ENCODE measurements at regions not wholly inside any gene's neighbourhood (a gene's known extent, or its start where the extent isn't known, plus 50 kb on each side); places are given as distances from the start of the nearest gene placed in this dataset.

DNA sequence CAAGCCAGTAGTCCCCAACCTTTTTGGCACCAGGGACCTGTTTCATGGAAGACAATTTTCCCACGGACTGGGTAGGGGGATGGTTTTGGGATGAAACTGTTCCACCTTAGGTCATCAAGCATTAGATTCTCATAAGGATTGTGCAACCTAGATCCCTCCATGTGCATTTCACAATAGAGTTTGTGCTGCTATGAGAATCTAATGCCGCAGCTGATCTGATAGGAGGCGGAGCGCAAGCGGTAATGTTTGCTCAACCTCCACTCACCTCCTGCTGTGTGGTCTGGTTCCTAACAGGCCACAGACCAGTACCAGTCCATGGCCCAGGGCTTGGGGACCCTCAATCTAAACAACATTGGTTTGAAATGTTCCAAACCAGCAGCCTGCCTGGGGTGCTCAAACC is 137.0 kb upstream of the STXBP5 start (continued):
- TF ChIP-seq ZNF570 (CRISPR knock-in tag; IDR thresholded peaks at IDR 0.05; ENCODE audit: borderline replicate concordance) = no peak
- TF ChIP-seq ZBTB1 (CRISPR knock-in tag; IDR thresholded peaks at IDR 0.05; ENCODE audit: borderline replicate concordance) = no peak
- TF ChIP-seq, protein P1, sequence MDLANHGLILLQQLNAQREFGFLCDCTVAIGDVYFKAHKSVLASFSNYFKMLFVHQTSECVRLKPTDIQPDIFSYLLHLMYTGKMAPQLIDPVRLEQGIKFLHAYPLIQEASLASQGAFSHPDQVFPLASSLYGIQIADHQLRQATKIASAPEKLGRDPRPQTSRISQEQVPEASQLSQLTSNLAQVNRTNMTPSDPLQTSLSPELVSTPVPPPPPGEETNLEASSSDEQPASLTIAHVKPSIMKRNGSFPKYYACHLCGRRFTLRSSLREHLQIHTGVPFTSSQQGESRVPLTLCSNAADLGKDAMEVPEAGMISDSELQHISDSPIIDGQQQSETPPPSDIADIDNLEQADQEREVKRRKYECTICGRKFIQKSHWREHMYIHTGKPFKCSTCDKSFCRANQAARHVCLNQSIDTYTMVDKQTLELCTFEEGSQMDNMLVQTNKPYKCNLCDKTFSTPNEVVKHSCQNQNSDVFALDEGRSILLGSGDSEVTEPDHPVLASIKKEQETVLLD (CRISPR knock-in tag; IDR thresholded peaks at IDR 0.05; ENCODE audit: low read depth) = no peak
- no peak for TF ChIP-seq MBD4 (IDR thresholded peaks at IDR 0.05; ENCODE audit: borderline replicate concordance, low read length)
- no peak for TF ChIP-seq ZNF788 (CRISPR knock-in tag; IDR thresholded peaks at IDR 0.05; ENCODE audit: borderline replicate concordance)
- no peak for TF ChIP-seq RARG (CRISPR knock-in tag; IDR thresholded peaks at IDR 0.05; ENCODE audit: low read depth)
- 0 out of 2 replicates have a peak, but pooled peaks have one; percentile 23 for TF ChIP-seq MIER3 (CRISPR knock-in tag; IDR thresholded peaks at IDR 0.05; ENCODE audit: borderline replicate concordance)
- TF ChIP-seq, protein P2, sequence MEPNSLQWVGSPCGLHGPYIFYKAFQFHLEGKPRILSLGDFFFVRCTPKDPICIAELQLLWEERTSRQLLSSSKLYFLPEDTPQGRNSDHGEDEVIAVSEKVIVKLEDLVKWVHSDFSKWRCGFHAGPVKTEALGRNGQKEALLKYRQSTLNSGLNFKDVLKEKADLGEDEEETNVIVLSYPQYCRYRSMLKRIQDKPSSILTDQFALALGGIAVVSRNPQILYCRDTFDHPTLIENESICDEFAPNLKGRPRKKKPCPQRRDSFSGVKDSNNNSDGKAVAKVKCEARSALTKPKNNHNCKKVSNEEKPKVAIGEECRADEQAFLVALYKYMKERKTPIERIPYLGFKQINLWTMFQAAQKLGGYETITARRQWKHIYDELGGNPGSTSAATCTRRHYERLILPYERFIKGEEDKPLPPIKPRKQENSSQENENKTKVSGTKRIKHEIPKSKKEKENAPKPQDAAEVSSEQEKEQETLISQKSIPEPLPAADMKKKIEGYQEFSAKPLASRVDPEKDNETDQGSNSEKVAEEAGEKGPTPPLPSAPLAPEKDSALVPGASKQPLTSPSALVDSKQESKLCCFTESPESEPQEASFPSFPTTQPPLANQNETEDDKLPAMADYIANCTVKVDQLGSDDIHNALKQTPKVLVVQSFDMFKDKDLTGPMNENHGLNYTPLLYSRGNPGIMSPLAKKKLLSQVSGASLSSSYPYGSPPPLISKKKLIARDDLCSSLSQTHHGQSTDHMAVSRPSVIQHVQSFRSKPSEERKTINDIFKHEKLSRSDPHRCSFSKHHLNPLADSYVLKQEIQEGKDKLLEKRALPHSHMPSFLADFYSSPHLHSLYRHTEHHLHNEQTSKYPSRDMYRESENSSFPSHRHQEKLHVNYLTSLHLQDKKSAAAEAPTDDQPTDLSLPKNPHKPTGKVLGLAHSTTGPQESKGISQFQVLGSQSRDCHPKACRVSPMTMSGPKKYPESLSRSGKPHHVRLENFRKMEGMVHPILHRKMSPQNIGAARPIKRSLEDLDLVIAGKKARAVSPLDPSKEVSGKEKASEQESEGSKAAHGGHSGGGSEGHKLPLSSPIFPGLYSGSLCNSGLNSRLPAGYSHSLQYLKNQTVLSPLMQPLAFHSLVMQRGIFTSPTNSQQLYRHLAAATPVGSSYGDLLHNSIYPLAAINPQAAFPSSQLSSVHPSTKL (CRISPR knock-in tag; IDR thresholded peaks at IDR 0.05) = peak; percentile 63
- TF ChIP-seq, protein P3, sequence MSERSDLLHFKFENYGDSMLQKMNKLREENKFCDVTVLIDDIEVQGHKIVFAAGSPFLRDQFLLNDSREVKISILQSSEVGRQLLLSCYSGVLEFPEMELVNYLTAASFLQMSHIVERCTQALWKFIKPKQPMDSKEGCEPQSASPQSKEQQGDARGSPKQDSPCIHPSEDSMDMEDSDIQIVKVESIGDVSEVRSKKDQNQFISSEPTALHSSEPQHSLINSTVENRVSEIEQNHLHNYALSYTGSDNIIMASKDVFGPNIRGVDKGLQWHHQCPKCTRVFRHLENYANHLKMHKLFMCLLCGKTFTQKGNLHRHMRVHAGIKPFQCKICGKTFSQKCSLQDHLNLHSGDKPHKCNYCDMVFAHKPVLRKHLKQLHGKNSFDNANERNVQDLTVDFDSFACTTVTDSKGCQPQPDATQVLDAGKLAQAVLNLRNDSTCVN (CRISPR knock-in tag; IDR thresholded peaks at IDR 0.05; ENCODE audit: borderline replicate concordance) = no peak
- TF ChIP-seq CREM (IDR thresholded peaks at IDR 0.05) = no peak
- no peak for TF ChIP-seq CREM (CRISPR knock-in tag; IDR thresholded peaks at IDR 0.05)
- no peak for TF ChIP-seq CBFB (CRISPR knock-in tag; IDR thresholded peaks at IDR 0.05)
- peak; percentile 40; the same call in 1 of the 2 replicates for TF ChIP-seq SOX5 (CRISPR knock-in tag; IDR thresholded peaks at IDR 0.05; ENCODE audit: borderline replicate concordance)
- no peak for TF ChIP-seq EP300 (IDR thresholded peaks at IDR 0.05; ENCODE audit: low read depth in 2 of 2, low read length in 2 of 2)
- TF ChIP-seq EP300 (CRISPR knock-in tag; IDR thresholded peaks at IDR 0.05; ENCODE audit: borderline replicate concordance) = no peak
- no peak for TF ChIP-seq NR1H2 (CRISPR knock-in tag; IDR thresholded peaks at IDR 0.05; ENCODE audit: borderline replicate concordance, low read depth)
- TF ChIP-seq, protein P4, sequence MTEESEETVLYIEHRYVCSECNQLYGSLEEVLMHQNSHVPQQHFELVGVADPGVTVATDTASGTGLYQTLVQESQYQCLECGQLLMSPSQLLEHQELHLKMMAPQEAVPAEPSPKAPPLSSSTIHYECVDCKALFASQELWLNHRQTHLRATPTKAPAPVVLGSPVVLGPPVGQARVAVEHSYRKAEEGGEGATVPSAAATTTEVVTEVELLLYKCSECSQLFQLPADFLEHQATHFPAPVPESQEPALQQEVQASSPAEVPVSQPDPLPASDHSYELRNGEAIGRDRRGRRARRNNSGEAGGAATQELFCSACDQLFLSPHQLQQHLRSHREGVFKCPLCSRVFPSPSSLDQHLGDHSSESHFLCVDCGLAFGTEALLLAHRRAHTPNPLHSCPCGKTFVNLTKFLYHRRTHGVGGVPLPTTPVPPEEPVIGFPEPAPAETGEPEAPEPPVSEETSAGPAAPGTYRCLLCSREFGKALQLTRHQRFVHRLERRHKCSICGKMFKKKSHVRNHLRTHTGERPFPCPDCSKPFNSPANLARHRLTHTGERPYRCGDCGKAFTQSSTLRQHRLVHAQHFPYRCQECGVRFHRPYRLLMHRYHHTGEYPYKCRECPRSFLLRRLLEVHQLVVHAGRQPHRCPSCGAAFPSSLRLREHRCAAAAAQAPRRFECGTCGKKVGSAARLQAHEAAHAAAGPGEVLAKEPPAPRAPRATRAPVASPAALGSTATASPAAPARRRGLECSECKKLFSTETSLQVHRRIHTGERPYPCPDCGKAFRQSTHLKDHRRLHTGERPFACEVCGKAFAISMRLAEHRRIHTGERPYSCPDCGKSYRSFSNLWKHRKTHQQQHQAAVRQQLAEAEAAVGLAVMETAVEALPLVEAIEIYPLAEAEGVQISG (CRISPR knock-in tag; IDR thresholded peaks at IDR 0.05) = no peak
- TF ChIP-seq, protein P5, sequence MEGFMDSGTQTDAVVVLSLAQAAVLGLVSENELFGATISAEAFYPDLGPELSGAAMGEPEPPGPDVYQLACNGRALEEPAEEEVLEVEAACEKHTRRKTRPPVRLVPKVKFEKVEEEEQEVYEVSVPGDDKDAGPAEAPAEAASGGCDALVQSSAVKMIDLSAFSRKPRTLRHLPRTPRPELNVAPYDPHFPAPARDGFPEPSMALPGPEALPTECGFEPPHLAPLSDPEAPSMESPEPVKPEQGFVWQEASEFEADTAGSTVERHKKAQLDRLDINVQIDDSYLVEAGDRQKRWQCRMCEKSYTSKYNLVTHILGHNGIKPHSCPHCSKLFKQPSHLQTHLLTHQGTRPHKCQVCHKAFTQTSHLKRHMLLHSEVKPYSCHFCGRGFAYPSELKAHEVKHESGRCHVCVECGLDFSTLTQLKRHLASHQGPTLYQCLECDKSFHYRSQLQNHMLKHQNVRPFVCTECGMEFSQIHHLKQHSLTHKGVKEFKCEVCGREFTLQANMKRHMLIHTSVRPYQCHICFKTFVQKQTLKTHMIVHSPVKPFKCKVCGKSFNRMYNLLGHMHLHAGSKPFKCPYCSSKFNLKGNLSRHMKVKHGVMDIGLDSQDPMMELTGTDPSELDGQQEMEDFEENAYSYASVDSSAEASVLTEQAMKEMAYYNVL (CRISPR knock-in tag; IDR thresholded peaks at IDR 0.05; ENCODE audit: borderline replicate concordance) = no peak
